Endothelial cell (in vitro differentiated cells): ENCODE measurements at regions not wholly inside any gene's neighbourhood (a gene's known extent, or its start where the extent isn't known, plus 50 kb on each side); places are given as distances from the start of the nearest gene placed in this dataset.
A peak's percentile ranks its signal among the peaks of the same experiment; 100 is the strongest.
"Not testable (repeated sequence)": the region's sequence is repeated elsewhere in the genome, so short reads cannot be mapped to it uniquely, and the experiment has no call there.

ENCODE experiments used
- DNase-seq: peaks from one replicate; pipeline ENCODE4 v3.0.0; 2021; ENCODE audit warnings: low spot score
- H3K27ac Mint-ChIP-seq: one replicate; pipeline ENCODE4 v1.8.0; 2021; ENCODE audit warnings: mixed read lengths, inconsistent platforms; ENCODE audit not compliant: unreplicated experiment
- H3K27me3 Mint-ChIP-seq: one replicate; pipeline ENCODE4 v1.8.0; 2021; ENCODE audit warnings: mild to moderate bottlenecking, moderate library complexity, mixed read lengths, inconsistent platforms; ENCODE audit not compliant: unreplicated experiment
- H3K36me3 Mint-ChIP-seq: one replicate; pipeline ENCODE4 v1.8.0; 2021; ENCODE audit warnings: mild to moderate bottlenecking, low read depth, mixed read lengths, inconsistent platforms; ENCODE audit not compliant: unreplicated experiment
- H3K4me1 Mint-ChIP-seq: one replicate; pipeline ENCODE4 v1.8.0; 2021; ENCODE audit warnings: mild to moderate bottlenecking, mixed read lengths, inconsistent platforms; ENCODE audit not compliant: unreplicated experiment
- H3K4me3 Mint-ChIP-seq: one replicate; pipeline ENCODE4 v1.8.0; 2021; ENCODE audit warnings: mild to moderate bottlenecking, mixed read lengths, inconsistent platforms; ENCODE audit not compliant: unreplicated experiment
- H3K9me3 Mint-ChIP-seq: one replicate; pipeline ENCODE4 v1.8.0; 2021; ENCODE audit warnings: mixed read lengths, inconsistent platforms; ENCODE audit not compliant: unreplicated experiment
- TF ChIP-seq, protein P1 (sequence below): fragments of 200-600 bp; sonication (generic); IDR thresholded peaks from one replicate; pipeline ENCODE4 v1.5.0; 2021; ENCODE audit warnings: antibody characterized with exemption; ENCODE audit not compliant: unreplicated experiment

DNA sequence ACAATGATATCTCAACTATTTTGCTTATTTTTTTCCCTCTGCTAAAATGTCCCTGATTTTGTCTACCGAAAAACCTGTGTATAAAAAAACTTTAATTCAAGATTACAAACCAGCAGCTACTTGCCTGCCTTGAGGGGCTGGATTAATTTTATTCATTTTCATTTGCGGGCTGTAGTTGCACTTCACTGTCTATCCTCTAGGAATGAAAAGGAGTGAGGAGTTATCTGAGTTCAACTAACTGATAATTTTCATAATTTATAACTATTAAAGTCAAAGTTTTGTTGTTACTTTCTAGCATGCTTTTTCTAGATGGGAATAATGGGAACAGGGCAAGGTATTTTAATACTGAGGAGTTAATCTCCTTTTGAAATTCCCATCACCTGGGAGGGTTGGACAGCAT lies 50.3 kb upstream of the AGTPBP1 start:
- H3K9me3 Mint-ChIP-seq, H3K27me3 Mint-ChIP-seq, H3K4me3 Mint-ChIP-seq, H3K36me3 Mint-ChIP-seq, H3K27ac Mint-ChIP-seq, H3K4me1 Mint-ChIP-seq, DNase-seq: not testable (repeated sequence)
- TF ChIP-seq, protein P1, sequence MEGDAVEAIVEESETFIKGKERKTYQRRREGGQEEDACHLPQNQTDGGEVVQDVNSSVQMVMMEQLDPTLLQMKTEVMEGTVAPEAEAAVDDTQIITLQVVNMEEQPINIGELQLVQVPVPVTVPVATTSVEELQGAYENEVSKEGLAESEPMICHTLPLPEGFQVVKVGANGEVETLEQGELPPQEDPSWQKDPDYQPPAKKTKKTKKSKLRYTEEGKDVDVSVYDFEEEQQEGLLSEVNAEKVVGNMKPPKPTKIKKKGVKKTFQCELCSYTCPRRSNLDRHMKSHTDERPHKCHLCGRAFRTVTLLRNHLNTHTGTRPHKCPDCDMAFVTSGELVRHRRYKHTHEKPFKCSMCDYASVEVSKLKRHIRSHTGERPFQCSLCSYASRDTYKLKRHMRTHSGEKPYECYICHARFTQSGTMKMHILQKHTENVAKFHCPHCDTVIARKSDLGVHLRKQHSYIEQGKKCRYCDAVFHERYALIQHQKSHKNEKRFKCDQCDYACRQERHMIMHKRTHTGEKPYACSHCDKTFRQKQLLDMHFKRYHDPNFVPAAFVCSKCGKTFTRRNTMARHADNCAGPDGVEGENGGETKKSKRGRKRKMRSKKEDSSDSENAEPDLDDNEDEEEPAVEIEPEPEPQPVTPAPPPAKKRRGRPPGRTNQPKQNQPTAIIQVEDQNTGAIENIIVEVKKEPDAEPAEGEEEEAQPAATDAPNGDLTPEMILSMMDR = peak; percentile 55

- H3K4me3 Mint-ChIP-seq, DNase-seq, H3K27ac Mint-ChIP-seq, H3K36me3 Mint-ChIP-seq, H3K4me1 Mint-ChIP-seq, H3K27me3 Mint-ChIP-seq, H3K9me3 Mint-ChIP-seq: not testable (repeated sequence)
Measured at GRCh38 chr9:85802978-85803695, 61.4 kb upstream of the AGTPBP1 start.

DNA sequence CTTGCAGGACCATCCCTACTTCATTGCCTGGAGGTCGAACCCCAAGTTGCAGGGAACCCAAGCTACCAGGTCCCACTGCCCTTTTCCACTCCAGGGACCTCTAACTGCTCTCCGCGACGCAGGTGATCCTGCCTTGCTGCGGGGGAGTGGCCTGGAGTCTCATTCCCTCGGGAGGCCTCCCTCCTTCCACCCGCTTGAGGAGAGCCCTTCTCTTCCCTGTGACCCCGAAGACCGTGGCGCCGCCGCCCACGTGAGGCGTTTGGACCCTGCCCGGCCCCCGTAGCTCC lies 63.0 kb upstream of the AGTPBP1 start:
- H3K9me3 Mint-ChIP-seq, DNase-seq, H3K27me3 Mint-ChIP-seq, H3K4me1 Mint-ChIP-seq, H3K36me3 Mint-ChIP-seq, H3K4me3 Mint-ChIP-seq: not testable (repeated sequence)
- H3K27ac Mint-ChIP-seq = peak overlapping the region; percentile 17

DNA sequence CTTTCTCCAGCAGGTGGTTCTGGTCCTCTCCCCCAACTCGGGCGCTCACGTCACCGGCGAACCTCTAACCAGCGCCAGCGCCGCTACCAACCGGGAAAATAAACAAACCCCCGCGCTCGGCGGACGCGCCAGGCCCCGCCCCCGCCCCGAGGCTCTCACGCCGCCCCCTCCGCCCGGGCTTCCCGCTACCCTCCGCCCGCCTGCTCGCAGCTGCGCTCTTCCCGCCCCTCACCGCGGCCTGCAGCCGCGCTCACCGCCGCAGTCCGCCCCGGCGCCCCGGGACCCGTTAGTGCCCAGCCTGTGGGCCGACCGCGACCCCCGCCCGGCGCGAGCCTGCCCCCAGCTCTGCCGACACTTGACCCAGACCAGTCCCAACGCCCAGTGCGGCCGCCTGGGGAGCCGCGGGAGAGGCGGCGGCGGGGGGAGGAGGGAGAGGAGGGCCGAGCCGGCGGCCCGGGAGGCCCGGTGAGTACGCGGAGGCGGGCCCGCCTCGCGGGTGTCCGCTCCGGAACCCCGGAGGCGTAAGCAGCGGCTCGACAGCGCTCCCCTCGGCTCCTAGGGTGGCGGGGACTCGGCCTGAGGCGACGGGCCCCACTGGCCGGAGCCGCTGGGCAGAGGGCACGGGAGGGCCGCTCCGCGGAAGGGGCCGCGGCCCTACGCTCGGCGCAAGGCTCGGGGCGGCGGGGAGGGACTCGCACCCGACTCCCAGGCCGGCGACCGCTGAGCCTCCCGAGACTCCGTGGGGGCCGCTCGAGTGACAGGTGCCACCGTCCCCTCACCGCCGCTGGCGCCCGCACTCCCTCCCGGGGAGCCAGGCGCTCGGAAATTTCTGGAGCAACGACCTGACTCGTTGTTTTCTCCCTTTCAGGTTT lies 63.6 kb upstream of the AGTPBP1 start:
- peak overlapping the region; percentile 85 for H3K27ac Mint-ChIP-seq
- DNase-seq = peak; percentile 67
- H3K36me3 Mint-ChIP-seq, H3K4me1 Mint-ChIP-seq, H3K9me3 Mint-ChIP-seq, H3K27me3 Mint-ChIP-seq: not testable (repeated sequence)
- H3K4me3 Mint-ChIP-seq = peak overlapping the region; percentile 94

- not testable (repeated sequence) for H3K9me3 Mint-ChIP-seq, H3K4me1 Mint-ChIP-seq, H3K36me3 Mint-ChIP-seq, DNase-seq, H3K27ac Mint-ChIP-seq, H3K27me3 Mint-ChIP-seq
- peak overlapping the region; percentile 4 for H3K4me3 Mint-ChIP-seq
Measured at GRCh38 chr9:85808329-85808728, 66.6 kb upstream of the AGTPBP1 start.

GRCh38 chr9:85813388-85813787 lies 71.6 kb upstream of the AGTPBP1 start:
- H3K36me3 Mint-ChIP-seq, DNase-seq, H3K9me3 Mint-ChIP-seq, H3K27ac Mint-ChIP-seq, H3K27me3 Mint-ChIP-seq, H3K4me3 Mint-ChIP-seq, H3K4me1 Mint-ChIP-seq: not testable (repeated sequence)

GRCh38 chr9:85814800-85815199 lies 73.0 kb upstream of the AGTPBP1 start:
- H3K4me3 Mint-ChIP-seq, DNase-seq, H3K9me3 Mint-ChIP-seq, H3K27ac Mint-ChIP-seq, H3K36me3 Mint-ChIP-seq, H3K4me1 Mint-ChIP-seq, H3K27me3 Mint-ChIP-seq: not testable (repeated sequence)

- H3K9me3 Mint-ChIP-seq, H3K27ac Mint-ChIP-seq, H3K27me3 Mint-ChIP-seq, H3K4me1 Mint-ChIP-seq, H3K36me3 Mint-ChIP-seq, H3K4me3 Mint-ChIP-seq, DNase-seq: not testable (repeated sequence)
Measured at GRCh38 chr9:85818971-85819370, 77.2 kb upstream of the AGTPBP1 start.

GRCh38 chr9:85820598-85820997 lies 78.8 kb upstream of the AGTPBP1 start:
- H3K27me3 Mint-ChIP-seq, H3K4me1 Mint-ChIP-seq, H3K4me3 Mint-ChIP-seq, H3K36me3 Mint-ChIP-seq, H3K27ac Mint-ChIP-seq, H3K9me3 Mint-ChIP-seq, DNase-seq: not testable (repeated sequence)
